GM23338 (cell line): ENCODE measurements at regions not wholly inside any gene's neighbourhood (a gene's known extent, or its start where the extent isn't known, plus 50 kb on each side); places are given as distances from the start of the nearest gene placed in this dataset.

Experiments used
- ATAC-seq: fragments of 200-7000 bp; cut with Tn5 transposase; 3 replicates; pipeline ENCODE4 v1.9.1; 2020
- DNase-seq: peaks from one replicate; pipeline ENCODE4 v3.0.0-alpha.2; 2015; ENCODE audit warnings: low spot score
- H2AFZ ChIP-seq: fragments of 200-600 bp; sonication (generic); 2 replicates; pipeline ENCODE4 v1.8.0; 2016; ENCODE audit warnings: antibody characterized with exemption, mild to moderate bottlenecking, moderate library complexity
- H3F3A ChIP-seq: fragments of 200-600 bp; sonication (generic); replicated peaks from 2 replicates; pipeline ENCODE4 v1.8.0; 2017; ENCODE audit warnings: antibody characterized with exemption, mixed run types, low read depth
- H3K27ac ChIP-seq: fragments of 200-600 bp; sonication (generic); 2 replicates; pipeline ENCODE4 v1.6.1; 2016; ENCODE audit warnings: low read depth
- H3K27me3 ChIP-seq: fragments of 200-600 bp; sonication (generic); 2 replicates; pipeline ENCODE4 v1.8.0; 2016; ENCODE audit warnings: mild to moderate bottlenecking, mixed run types, moderate library complexity; ENCODE audit not compliant: insufficient read depth
- H3K36me3 ChIP-seq: fragments of 200-600 bp; sonication (generic); 2 replicates; pipeline ENCODE4 v1.8.0; 2016; ENCODE audit warnings: mild to moderate bottlenecking; ENCODE audit not compliant: insufficient read depth
- H3K4me1 ChIP-seq: fragments of 200-600 bp; sonication (generic); 2 replicates; pipeline ENCODE4 v1.8.0; 2016; ENCODE audit warnings: mild to moderate bottlenecking, moderate library complexity; ENCODE audit not compliant: insufficient read depth
- H3K4me2 ChIP-seq: fragments of 200-600 bp; sonication (generic); 2 replicates; pipeline ENCODE4 v1.7.1; 2017; ENCODE audit warnings: mixed run types
- H3K4me3 ChIP-seq: fragments of 200-600 bp; sonication (generic); 2 replicates; pipeline ENCODE4 v1.6.1; 2016; ENCODE audit warnings: mixed run types
- H3K79me2 ChIP-seq: fragments of 200-600 bp; sonication (generic); replicated peaks from 2 replicates; pipeline ENCODE4 v1.8.0; 2017; ENCODE audit warnings: mild to moderate bottlenecking; ENCODE audit not compliant: insufficient read depth
- H3K9me2 ChIP-seq: fragments of 200-600 bp; sonication (generic); 2 replicates; pipeline ENCODE4 v1.8.0; 2017; ENCODE audit not compliant: insufficient read depth
- H4K20me1 ChIP-seq: fragments of 200-600 bp; sonication (generic); replicated peaks from 2 replicates; pipeline ENCODE4 v1.8.0; 2017; ENCODE audit warnings: mild to moderate bottlenecking; ENCODE audit not compliant: insufficient read depth
- H3K27ac Mint-ChIP-seq: 2 replicates; pipeline ENCODE4 v1.8.0; 2020; ENCODE audit warnings: inconsistent platforms, mild to moderate bottlenecking, moderate library complexity, mixed read lengths
- H3K27me3 Mint-ChIP-seq: 3 replicates; pipeline ENCODE4 v1.8.0; 2022; ENCODE audit warnings: low read depth, mild to moderate bottlenecking, moderate library complexity, mixed read lengths, inconsistent platforms; ENCODE audit not compliant: insufficient read depth, poor library complexity
- H3K36me3 Mint-ChIP-seq: 3 replicates; pipeline ENCODE4 v1.8.0; 2021; ENCODE audit warnings: low read depth, mild to moderate bottlenecking, inconsistent platforms, moderate library complexity, mixed read lengths
- H3K4me1 Mint-ChIP-seq: 3 replicates; pipeline ENCODE4 v1.8.0; 2020; ENCODE audit warnings: mild to moderate bottlenecking, inconsistent platforms, mixed read lengths
- H3K4me3 Mint-ChIP-seq: 3 replicates; pipeline ENCODE4 v1.8.0; 2021; ENCODE audit warnings: moderate library complexity, mild to moderate bottlenecking, inconsistent platforms, mixed read lengths
- H3K9me3 Mint-ChIP-seq: 3 replicates; pipeline ENCODE4 v1.8.0; 2020; ENCODE audit warnings: moderate library complexity, mild to moderate bottlenecking, inconsistent platforms, mixed read lengths
- CREB1 ChIP-seq: fragments of 250-450 bp; sonication (Bioruptor Pico); IDR thresholded peaks from 2 replicates; pipeline ENCODE4 v1.5.0; 2020; ENCODE audit warnings: low read depth, mild to moderate bottlenecking, moderate library complexity
- EZH2 ChIP-seq: fragments of 200-600 bp; sonication (generic); IDR thresholded peaks from one replicate; pipeline ENCODE4 v1.8.0; 2017; ENCODE audit warnings: antibody characterized with exemption, mild to moderate bottlenecking, low read depth; ENCODE audit not compliant: unreplicated experiment
- EZH2phosphoT487 ChIP-seq: fragments of 200-600 bp; sonication (generic); IDR thresholded peaks from one replicate; pipeline ENCODE4 v1.8.1; 2018; ENCODE audit warnings: antibody characterized with exemption; ENCODE audit not compliant: unreplicated experiment
- JUNB ChIP-seq: IDR thresholded peaks from one replicate; pipeline ENCODE4 v1.6.1; 2016; ENCODE audit warnings: antibody characterized with exemption; ENCODE audit not compliant: unreplicated experiment
- NANOG ChIP-seq: IDR thresholded peaks from 2 replicates; pipeline ENCODE4 v1.6.1; 2016; ENCODE audit warnings: antibody characterized with exemption, borderline replicate concordance
- POLR2AphosphoS5 ChIP-seq: IDR thresholded peaks from 2 replicates; pipeline ENCODE4 v1.6.1; 2016; ENCODE audit warnings: antibody characterized with exemption, low read depth
- STAT1 ChIP-seq: IDR thresholded peaks from one replicate; pipeline ENCODE4 v1.6.1; 2016; ENCODE audit warnings: antibody characterized with exemption; ENCODE audit not compliant: unreplicated experiment
- ZNF114 ChIP-seq: fragments of 250-450 bp; sonication (Bioruptor Pico); IDR thresholded peaks from 2 replicates; pipeline ENCODE4 v1.5.0; 2020; ENCODE audit warnings: mild to moderate bottlenecking, moderate library complexity
- ZNF331 ChIP-seq: fragments of 250-450 bp; sonication (Bioruptor Pico); IDR thresholded peaks from 2 replicates; pipeline ENCODE4 v1.5.0; 2020; ENCODE audit warnings: low read depth, mild to moderate bottlenecking, moderate library complexity
- TF ChIP-seq, protein P1 (sequence below): IDR thresholded peaks from one replicate; pipeline ENCODE4 v1.6.1; 2018; ENCODE audit warnings: antibody characterized with exemption; ENCODE audit not compliant: unreplicated experiment
- TF ChIP-seq, protein P2 (sequence below): fragments of 250-450 bp; sonication (Bioruptor Pico); IDR thresholded peaks from 2 replicates; pipeline ENCODE4 v1.5.0; 2020; ENCODE audit warnings: mild to moderate bottlenecking, moderate library complexity
- TF ChIP-seq, protein P3 (sequence below): IDR thresholded peaks from 2 replicates; pipeline ENCODE4 v1.6.1; 2016; ENCODE audit warnings: antibody characterized with exemption
- TF ChIP-seq, protein P4 (sequence below), 2 experiments: fragments of 200-600 bp in 1 of 2; sonication (generic) in 1 of 2; conservative IDR thresholded peaks; 2 replicates each; pipeline versions ENCODE4 v1.5.1 to v1.6.1; 2016 to 2017; ENCODE audit warnings: antibody characterized with exemption in 2 of 2, low read depth in 2 of 2, mild to moderate bottlenecking in 2 of 2, moderate library complexity in 1 of 2

DNA sequence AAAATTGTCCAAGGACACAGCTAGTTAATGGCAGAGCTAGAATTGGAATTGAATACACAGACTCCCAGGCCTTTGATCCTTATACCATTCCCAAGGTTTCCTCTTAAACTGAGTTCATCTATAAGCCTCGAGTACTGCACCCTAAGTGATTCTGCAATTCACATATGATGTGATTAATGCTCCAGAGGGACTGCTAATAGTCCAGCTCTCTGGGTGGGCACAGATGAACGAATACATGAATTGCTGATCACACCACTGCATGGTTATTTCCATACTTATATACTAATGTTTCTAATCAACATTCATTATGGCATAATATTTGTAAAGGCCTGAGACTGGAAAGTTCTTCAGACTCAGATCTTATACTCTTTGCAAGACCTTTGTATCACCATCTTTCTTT, 101.8 kb downstream of the NUFIP1 start:
- Mint-ChIP-seq H3K4me3 (no peak overlapping the region), H3K27ac (no peak overlapping the region), H3K27me3 (peaks cover 1% of the 10 kb centered on the region), H3K9me3 (no peaks in the 10 kb centered on the region), H3K4me1 (no peaks in the 10 kb centered on the region), H3K36me3 (no peaks in the 10 kb centered on the region)
- Histone ChIP-seq H4K20me1 (no peaks in the 10 kb centered on the region), H3K27me3 (no peaks in the 10 kb centered on the region), H3K36me3 (no peaks in the 10 kb centered on the region), H3K27ac (no peak overlapping the region), H3K4me2 (no peak overlapping the region), H3F3A (no peaks in the 10 kb centered on the region), H3K79me2 (no peaks in the 10 kb centered on the region), H3K4me3 (no peak overlapping the region), H2AFZ (no peak overlapping the region), H3K4me1 (no peaks in the 10 kb centered on the region), H3K9me2 (no peaks in the 10 kb centered on the region; the same call in 1 of the 2 replicates)
- TF ChIP-seq NANOG, result no peak
- no peak for TF ChIP-seq EZH2phosphoT487
- no peak for TF ChIP-seq STAT1
- TF ChIP-seq, protein P1, sequence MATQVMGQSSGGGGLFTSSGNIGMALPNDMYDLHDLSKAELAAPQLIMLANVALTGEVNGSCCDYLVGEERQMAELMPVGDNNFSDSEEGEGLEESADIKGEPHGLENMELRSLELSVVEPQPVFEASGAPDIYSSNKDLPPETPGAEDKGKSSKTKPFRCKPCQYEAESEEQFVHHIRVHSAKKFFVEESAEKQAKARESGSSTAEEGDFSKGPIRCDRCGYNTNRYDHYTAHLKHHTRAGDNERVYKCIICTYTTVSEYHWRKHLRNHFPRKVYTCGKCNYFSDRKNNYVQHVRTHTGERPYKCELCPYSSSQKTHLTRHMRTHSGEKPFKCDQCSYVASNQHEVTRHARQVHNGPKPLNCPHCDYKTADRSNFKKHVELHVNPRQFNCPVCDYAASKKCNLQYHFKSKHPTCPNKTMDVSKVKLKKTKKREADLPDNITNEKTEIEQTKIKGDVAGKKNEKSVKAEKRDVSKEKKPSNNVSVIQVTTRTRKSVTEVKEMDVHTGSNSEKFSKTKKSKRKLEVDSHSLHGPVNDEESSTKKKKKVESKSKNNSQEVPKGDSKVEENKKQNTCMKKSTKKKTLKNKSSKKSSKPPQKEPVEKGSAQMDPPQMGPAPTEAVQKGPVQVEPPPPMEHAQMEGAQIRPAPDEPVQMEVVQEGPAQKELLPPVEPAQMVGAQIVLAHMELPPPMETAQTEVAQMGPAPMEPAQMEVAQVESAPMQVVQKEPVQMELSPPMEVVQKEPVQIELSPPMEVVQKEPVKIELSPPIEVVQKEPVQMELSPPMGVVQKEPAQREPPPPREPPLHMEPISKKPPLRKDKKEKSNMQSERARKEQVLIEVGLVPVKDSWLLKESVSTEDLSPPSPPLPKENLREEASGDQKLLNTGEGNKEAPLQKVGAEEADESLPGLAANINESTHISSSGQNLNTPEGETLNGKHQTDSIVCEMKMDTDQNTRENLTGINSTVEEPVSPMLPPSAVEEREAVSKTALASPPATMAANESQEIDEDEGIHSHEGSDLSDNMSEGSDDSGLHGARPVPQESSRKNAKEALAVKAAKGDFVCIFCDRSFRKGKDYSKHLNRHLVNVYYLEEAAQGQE, result no peak
- TF ChIP-seq, protein P2, sequence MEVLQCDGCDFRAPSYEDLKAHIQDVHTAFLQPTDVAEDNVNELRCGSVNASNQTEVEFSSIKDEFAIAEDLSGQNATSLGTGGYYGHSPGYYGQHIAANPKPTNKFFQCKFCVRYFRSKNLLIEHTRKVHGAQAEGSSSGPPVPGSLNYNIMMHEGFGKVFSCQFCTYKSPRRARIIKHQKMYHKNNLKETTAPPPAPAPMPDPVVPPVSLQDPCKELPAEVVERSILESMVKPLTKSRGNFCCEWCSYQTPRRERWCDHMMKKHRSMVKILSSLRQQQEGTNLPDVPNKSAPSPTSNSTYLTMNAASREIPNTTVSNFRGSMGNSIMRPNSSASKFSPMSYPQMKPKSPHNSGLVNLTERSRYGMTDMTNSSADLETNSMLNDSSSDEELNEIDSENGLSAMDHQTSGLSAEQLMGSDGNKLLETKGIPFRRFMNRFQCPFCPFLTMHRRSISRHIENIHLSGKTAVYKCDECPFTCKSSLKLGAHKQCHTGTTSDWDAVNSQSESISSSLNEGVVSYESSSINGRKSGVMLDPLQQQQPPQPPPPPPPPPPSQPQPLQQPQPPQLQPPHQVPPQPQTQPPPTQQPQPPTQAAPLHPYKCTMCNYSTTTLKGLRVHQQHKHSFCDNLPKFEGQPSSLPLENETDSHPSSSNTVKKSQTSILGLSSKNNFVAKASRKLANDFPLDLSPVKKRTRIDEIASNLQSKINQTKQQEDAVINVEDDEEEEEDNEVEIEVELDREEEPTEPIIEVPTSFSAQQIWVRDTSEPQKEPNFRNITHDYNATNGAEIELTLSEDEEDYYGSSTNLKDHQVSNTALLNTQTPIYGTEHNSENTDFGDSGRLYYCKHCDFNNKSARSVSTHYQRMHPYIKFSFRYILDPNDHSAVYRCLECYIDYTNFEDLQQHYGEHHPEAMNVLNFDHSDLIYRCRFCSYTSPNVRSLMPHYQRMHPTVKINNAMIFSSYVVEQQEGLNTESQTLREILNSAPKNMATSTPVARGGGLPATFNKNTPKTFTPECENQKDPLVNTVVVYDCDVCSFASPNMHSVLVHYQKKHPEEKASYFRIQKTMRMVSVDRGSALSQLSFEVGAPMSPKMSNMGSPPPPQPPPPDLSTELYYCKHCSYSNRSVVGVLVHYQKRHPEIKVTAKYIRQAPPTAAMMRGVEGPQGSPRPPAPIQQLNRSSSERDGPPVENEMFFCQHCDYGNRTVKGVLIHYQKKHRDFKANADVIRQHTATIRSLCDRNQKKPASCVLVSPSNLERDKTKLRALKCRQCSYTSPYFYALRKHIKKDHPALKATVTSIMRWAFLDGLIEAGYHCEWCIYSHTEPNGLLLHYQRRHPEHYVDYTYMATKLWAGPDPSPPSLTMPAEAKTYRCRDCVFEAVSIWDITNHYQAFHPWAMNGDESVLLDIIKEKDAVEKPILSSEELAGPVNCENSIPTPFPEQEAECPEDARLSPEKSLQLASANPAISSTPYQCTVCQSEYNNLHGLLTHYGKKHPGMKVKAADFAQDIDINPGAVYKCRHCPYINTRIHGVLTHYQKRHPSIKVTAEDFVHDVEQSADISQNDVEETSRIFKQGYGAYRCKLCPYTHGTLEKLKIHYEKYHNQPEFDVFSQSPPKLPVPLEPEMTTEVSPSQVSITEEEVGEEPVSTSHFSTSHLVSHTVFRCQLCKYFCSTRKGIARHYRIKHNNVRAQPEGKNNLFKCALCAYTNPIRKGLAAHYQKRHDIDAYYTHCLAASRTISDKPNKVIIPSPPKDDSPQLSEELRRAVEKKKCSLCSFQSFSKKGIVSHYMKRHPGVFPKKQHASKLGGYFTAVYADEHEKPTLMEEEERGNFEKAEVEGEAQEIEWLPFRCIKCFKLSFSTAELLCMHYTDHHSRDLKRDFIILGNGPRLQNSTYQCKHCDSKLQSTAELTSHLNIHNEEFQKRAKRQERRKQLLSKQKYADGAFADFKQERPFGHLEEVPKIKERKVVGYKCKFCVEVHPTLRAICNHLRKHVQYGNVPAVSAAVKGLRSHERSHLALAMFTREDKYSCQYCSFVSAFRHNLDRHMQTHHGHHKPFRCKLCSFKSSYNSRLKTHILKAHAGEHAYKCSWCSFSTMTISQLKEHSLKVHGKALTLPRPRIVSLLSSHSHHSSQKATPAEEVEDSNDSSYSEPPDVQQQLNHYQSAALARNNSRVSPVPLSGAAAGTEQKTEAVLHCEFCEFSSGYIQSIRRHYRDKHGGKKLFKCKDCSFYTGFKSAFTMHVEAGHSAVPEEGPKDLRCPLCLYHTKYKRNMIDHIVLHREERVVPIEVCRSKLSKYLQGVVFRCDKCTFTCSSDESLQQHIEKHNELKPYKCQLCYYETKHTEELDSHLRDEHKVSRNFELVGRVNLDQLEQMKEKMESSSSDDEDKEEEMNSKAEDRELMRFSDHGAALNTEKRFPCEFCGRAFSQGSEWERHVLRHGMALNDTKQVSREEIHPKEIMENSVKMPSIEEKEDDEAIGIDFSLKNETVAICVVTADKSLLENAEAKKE, result no peak
- no peak for TF ChIP-seq JUNB
- TF ChIP-seq, protein P3, sequence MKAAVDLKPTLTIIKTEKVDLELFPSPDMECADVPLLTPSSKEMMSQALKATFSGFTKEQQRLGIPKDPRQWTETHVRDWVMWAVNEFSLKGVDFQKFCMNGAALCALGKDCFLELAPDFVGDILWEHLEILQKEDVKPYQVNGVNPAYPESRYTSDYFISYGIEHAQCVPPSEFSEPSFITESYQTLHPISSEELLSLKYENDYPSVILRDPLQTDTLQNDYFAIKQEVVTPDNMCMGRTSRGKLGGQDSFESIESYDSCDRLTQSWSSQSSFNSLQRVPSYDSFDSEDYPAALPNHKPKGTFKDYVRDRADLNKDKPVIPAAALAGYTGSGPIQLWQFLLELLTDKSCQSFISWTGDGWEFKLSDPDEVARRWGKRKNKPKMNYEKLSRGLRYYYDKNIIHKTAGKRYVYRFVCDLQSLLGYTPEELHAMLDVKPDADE, result no peak
- TF ChIP-seq POLR2AphosphoS5, result no peak
- TF ChIP-seq EZH2, result no peak
- no peak for TF ChIP-seq ZNF114
- TF ChIP-seq CREB1, result no peak
- TF ChIP-seq ZNF331, result no peak
- TF ChIP-seq, protein P4, sequence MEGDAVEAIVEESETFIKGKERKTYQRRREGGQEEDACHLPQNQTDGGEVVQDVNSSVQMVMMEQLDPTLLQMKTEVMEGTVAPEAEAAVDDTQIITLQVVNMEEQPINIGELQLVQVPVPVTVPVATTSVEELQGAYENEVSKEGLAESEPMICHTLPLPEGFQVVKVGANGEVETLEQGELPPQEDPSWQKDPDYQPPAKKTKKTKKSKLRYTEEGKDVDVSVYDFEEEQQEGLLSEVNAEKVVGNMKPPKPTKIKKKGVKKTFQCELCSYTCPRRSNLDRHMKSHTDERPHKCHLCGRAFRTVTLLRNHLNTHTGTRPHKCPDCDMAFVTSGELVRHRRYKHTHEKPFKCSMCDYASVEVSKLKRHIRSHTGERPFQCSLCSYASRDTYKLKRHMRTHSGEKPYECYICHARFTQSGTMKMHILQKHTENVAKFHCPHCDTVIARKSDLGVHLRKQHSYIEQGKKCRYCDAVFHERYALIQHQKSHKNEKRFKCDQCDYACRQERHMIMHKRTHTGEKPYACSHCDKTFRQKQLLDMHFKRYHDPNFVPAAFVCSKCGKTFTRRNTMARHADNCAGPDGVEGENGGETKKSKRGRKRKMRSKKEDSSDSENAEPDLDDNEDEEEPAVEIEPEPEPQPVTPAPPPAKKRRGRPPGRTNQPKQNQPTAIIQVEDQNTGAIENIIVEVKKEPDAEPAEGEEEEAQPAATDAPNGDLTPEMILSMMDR (conservative IDR thresholded peaks at IDR 0.05; ENCODE audit: low read depth in 2 of 2), result no peak
- DNase-seq, result no peak
- ATAC-seq, result no peak
